ENCODE measurements at regions not wholly inside any gene's neighbourhood (a gene's known extent, or its start where the extent isn't known, plus 50 kb on each side); places are given as distances from the start of the nearest gene placed in this dataset.
A peak's percentile ranks its signal among the peaks of the same experiment; 100 is the strongest.

DNA sequence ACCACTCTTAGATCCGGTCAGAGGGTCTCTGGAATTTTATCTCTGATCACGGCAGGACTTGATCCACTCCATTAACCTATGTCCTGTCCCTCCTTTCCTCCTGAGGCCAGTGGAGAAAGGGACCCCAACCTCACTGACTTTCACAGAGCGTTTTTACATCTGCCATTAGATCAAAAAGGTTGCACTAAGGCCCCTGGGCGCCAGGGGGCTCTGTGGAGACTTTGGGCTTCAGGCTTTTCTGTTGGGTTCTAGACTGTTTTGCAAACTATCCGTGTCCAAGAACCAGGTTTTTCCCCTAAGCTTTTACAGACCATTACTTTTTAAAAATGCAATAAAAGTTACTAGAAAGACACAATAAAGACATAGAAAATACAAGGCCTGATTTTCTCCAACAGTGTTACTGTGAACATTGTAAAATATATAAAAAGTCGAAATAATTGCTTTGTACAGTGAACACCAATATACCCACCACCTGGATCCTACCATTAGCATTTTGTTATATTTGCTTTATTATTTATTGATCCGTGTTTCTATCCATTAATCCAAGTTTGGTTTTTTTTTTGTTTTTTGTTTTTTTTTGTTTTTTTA, 159.7 kb downstream of the POLR2M start:
- DNase-seq: no peak
- no peaks in the 10 kb centered on the region for H3K36me3 ChIP-seq
- no peaks in the 10 kb centered on the region for H3K4me1 ChIP-seq
- no peaks in the 10 kb centered on the region for H3K27me3 ChIP-seq
- no peak overlapping the region for H3K27ac ChIP-seq
- in situ Hi-C loops (cut with MboI; ENCODE audit: low sequenced_read_pairs in 4 of 4) (loop anchor here (10.0 to 25.0 kb wide), 6 partner anchors 196 to 311 kb away; partner anchors contain the start of gene ALDH1A2 (in 2 of the 4)), intact Hi-C loops (cut with DNase I; ENCODE audit: low total_unique reads) (loop anchor here (5.0 kb wide), 1 partner anchor 199 kb away; no protein-coding TSS in a partner anchor)
- H3K4me3 ChIP-seq: no peak overlapping the region
- TF ChIP-seq, protein P1, sequence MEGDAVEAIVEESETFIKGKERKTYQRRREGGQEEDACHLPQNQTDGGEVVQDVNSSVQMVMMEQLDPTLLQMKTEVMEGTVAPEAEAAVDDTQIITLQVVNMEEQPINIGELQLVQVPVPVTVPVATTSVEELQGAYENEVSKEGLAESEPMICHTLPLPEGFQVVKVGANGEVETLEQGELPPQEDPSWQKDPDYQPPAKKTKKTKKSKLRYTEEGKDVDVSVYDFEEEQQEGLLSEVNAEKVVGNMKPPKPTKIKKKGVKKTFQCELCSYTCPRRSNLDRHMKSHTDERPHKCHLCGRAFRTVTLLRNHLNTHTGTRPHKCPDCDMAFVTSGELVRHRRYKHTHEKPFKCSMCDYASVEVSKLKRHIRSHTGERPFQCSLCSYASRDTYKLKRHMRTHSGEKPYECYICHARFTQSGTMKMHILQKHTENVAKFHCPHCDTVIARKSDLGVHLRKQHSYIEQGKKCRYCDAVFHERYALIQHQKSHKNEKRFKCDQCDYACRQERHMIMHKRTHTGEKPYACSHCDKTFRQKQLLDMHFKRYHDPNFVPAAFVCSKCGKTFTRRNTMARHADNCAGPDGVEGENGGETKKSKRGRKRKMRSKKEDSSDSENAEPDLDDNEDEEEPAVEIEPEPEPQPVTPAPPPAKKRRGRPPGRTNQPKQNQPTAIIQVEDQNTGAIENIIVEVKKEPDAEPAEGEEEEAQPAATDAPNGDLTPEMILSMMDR (IDR thresholded peaks at IDR 0.05 in 4 of 5, conservative IDR thresholded peaks at IDR 0.05 in 1 of 5): peak in 3 of 5 experiments; percentile 44 to 64 (median 55)
- no peak for TF ChIP-seq POLR2A (IDR thresholded peaks at IDR 0.05)
- no peaks in the 10 kb centered on the region for H3K9me3 ChIP-seq
- no peak for ATAC-seq

DNA sequence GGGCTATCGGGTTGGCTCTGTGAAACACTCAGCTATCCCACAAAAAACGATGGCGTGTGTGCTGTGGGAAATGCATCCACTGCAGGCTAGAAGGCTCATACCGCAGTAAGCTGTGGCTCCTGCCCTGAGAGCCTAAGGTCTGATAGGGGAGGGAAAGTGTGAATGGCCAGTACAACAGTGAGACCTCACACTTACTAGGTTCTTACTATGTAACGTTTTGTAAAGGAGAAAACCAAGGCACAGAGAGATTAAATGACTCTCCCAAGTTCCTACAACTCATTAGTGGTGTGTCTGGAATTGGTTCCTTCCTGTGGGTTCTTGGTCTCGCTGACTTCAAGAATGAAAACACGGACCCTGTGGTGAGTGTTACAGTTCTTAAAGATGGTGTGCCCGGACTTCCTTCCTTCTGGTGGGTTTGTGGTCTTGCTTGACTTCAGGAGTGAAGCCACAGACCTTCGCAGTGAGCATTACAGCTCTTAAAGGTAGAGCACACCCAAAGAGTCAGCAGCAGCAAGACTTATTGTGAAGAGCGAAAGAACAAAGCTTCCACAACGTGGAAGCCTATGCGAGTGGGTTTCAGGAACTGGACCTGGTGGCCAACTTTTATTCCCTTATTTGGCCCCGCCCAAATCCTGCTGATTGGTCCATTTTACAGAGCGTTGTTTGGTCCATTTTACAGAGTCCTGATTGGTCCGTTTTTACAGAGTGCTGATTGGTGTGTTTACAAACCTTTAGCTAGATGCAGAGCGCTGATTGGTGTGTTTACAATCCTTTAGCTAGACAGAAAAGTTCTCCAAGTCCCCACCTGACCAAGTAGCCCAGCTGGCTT, 161.7 kb downstream of the POLR2M start:
- no peak for DNase-seq
- H3K9me3 ChIP-seq: no peaks in the 10 kb centered on the region
- no peaks in the 10 kb centered on the region for H3K4me1 ChIP-seq
- no peaks in the 10 kb centered on the region for H3K27me3 ChIP-seq
- no peak overlapping the region for H3K27ac ChIP-seq
- intact Hi-C loops (cut with DNase I; ENCODE audit: low total_unique reads) (loop anchor here (5.0 kb wide), 1 partner anchor 201 kb away; no protein-coding TSS in a partner anchor), in situ Hi-C loops (cut with MboI; ENCODE audit: low sequenced_read_pairs in 4 of 4) (loop anchor here (10.0 to 25.0 kb wide), 6 partner anchors 194 to 313 kb away; partner anchors contain the start of gene ALDH1A2 (in 2 of the 4))
- H3K36me3 ChIP-seq: no peaks in the 10 kb centered on the region
- no peak for ATAC-seq
- TF ChIP-seq POLR2A (IDR thresholded peaks at IDR 0.05): no peak
- TF ChIP-seq, protein P1 (IDR thresholded peaks at IDR 0.05 in 4 of 5, conservative IDR thresholded peaks at IDR 0.05 in 1 of 5): no peak
- no peak overlapping the region for H3K4me3 ChIP-seq

DNA sequence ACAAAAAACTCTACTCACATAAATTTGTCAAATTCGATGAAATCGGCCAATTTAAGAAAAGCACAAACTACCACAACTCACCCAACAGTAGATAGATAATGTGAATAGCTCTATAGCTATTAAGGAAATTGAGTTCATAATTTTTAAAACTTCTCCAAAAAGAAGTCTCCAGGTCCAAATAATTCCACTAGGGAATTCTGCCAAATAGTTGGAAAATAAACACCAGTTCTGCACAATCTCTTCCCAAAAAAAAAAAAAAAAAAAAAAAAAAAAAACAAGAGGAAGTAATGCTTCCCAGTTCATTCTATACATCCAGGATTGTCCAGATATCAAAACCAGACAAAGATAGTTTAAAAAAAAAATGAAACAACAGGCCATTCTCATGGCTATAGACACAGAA, 164.2 kb downstream of the POLR2M start:
- Histone ChIP-seq H3K36me3 (no peaks in the 10 kb centered on the region), H3K4me1 (no peaks in the 10 kb centered on the region), H3K9me3 (peaks cover 0 to 9% (median 0%) of the 10 kb centered on the region in 3 donors), H3K27me3 (no peaks in the 10 kb centered on the region), H3K4me3 (no peak overlapping the region), H3K27ac (no peak overlapping the region)
- TF ChIP-seq POLR2A (IDR thresholded peaks at IDR 0.05): no peak
- TF ChIP-seq, protein P1 (IDR thresholded peaks at IDR 0.05 in 4 of 5, conservative IDR thresholded peaks at IDR 0.05 in 1 of 5): no peak
- DNase-seq (no peak), ATAC-seq (no peak)
- in situ Hi-C loops (cut with MboI; ENCODE audit: low sequenced_read_pairs in 4 of 4) (loop anchor here in 2 of 4 donors (25.0 kb wide), 3 partner anchors 192 to 308 kb away; partner anchors contain the start of gene ALDH1A2 (in 1 of the 2)), intact Hi-C loops (cut with DNase I; ENCODE audit: low total_unique reads) (no loop called here)

DNA sequence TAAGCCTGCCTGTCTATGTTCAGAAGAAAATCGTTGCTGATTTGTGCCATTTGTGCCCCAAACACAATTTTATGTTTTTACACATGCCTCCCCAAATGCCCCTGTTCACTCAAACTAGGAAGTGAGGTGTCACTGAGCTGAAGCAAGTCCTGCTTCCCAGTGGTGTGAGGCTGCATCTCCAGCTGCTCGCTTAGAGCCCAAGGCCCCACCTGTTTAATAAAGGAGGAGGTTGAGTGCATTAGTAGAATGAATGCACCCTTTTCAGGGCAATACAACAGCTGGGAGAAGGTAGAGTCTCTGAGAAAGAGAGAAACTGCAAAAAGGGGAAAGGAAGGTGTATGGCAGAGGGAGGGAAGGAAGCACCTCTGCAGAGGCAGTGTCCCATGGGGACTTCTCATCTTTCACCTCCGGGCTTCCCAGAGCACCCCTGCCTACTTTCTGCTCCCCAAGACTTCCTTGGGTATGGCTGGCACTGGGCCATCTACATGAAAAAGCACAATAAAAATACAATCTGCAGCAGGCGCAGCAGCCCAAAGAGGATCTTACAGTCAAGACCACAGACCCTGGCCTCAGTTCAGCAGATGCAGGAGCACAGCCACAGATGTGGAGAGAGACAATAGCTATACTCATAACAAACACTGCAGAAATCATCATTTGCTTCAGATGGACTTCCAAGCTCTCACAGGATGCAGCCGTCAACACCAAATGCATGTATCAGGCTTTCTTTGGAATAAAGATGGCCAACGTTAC, 165.9 kb downstream of the POLR2M start:
- H3K27me3 ChIP-seq: no peaks in the 10 kb centered on the region
- in situ Hi-C loops (cut with MboI; ENCODE audit: low sequenced_read_pairs in 4 of 4): loop anchor here in 2 of 4 donors (25.0 kb wide), 3 partner anchors 190 to 310 kb away; partner anchors contain the start of gene ALDH1A2 (in 1 of the 2)
- ATAC-seq: no peak

More for the DNA sequence above, 165.9 kb downstream of the POLR2M start:
- Histone ChIP-seq H3K27ac (no peak overlapping the region), H3K4me1 (no peaks in the 10 kb centered on the region), H3K4me3 (no peak overlapping the region), H3K9me3 (peaks cover 0 to 9% (median 0%) of the 10 kb centered on the region in 3 donors), H3K36me3 (no peaks in the 10 kb centered on the region)
- DNase-seq: no peak
- intact Hi-C loops (cut with DNase I; ENCODE audit: low total_unique reads): no loop called here
- no peak for TF ChIP-seq POLR2A (IDR thresholded peaks at IDR 0.05)
- TF ChIP-seq, protein P1 (IDR thresholded peaks at IDR 0.05 in 4 of 5, conservative IDR thresholded peaks at IDR 0.05 in 1 of 5): no peak

Data from gastrocnemius medialis (tissue), 4 donors.